ENCODE measurements at regions not wholly inside any gene's neighbourhood (a gene's known extent, or its start where the extent isn't known, plus 50 kb on each side); places are given as distances from the start of the nearest gene placed in this dataset.

- H3K36me3 Mint-ChIP-seq, result no peaks in the 10 kb centered on the region
- no peak for TF ChIP-seq CTCF (IDR thresholded peaks at IDR 0.05)
- Histone ChIP-seq H3K4me1 (ENCODE audit: control insufficient read depth in 1 of 2, insufficient read depth in 2 of 2, low read length in 2 of 2) (no peaks in the 10 kb centered on the region), H3K27me3 (ENCODE audit: control insufficient read depth in 2 of 2, insufficient read depth in 2 of 2, low read length in 2 of 2) (no peaks in the 10 kb centered on the region), H4K20me1 (ENCODE audit: insufficient read depth, low read length) (no peaks in the 10 kb centered on the region), H2AFZ (ENCODE audit: insufficient read depth, low read depth, low read length, poor library complexity, severe bottlenecking) (no peak overlapping the region), H3K4me2 (replicated peaks; ENCODE audit: extremely low read depth, low read length, poor library complexity, severe bottlenecking) (no peak overlapping the region), H3K79me2 (ENCODE audit: insufficient read depth, low read length) (no peaks in the 10 kb centered on the region), H3K9ac (ENCODE audit: insufficient read depth, low read length, poor library complexity, severe bottlenecking) (no peak overlapping the region), H3K4me3 (replicated peaks in 1 of 3; ENCODE audit: low read depth in 2 of 3, low read length in 3 of 3) (no peak overlapping the region), H3K9me3 (replicated peaks in 1 of 2; ENCODE audit: control insufficient read depth in 1 of 2, insufficient read depth in 1 of 2, low read length in 2 of 2) (no peaks in the 10 kb centered on the region), H3K27ac (ENCODE audit: low read depth in 1 of 2, low read length in 2 of 2) (no peak overlapping the region), H3K36me3 (replicated peaks in 1 of 2; ENCODE audit: control insufficient read depth in 1 of 2, insufficient read depth in 2 of 2, low read length in 2 of 2) (no peaks in the 10 kb centered on the region)
- H3K27me3 Mint-ChIP-seq (ENCODE audit: low read depth in 3 of 3), result peaks cover 0 to 9% (median 4%) of the 10 kb centered on the region in 3 donors
- H3K4me3 Mint-ChIP-seq, result no peak overlapping the region
- H3K4me1 Mint-ChIP-seq, result no peaks in the 10 kb centered on the region
- H3K9me3 Mint-ChIP-seq, result peaks cover 0 to 3% (median 0%) of the 10 kb centered on the region in 7 donors
- WGBS (ENCODE audit: insufficient coverage), result 88% methylated on average over 2 of the region's 2 CpGs
- H3K27ac Mint-ChIP-seq, result no peak overlapping the region
- no peak for DNase-seq
- intact Hi-C loops (cut with micrococcal nuclease), result no loop called here
Observed at GRCh38 chr2:45119855-45120254, 110.6 kb upstream of the SIX2 start.

- Histone ChIP-seq H3K9ac (ENCODE audit: insufficient read depth, low read length, poor library complexity, severe bottlenecking) (no peak overlapping the region), H3K4me3 (replicated peaks in 1 of 3; ENCODE audit: low read depth in 2 of 3, low read length in 3 of 3) (no peak overlapping the region), H4K20me1 (ENCODE audit: insufficient read depth, low read length) (no peaks in the 10 kb centered on the region), H3K4me1 (ENCODE audit: control insufficient read depth in 1 of 2, insufficient read depth in 2 of 2, low read length in 2 of 2) (no peaks in the 10 kb centered on the region), H3K79me2 (ENCODE audit: insufficient read depth, low read length) (no peaks in the 10 kb centered on the region), H3K9me3 (replicated peaks in 1 of 2; ENCODE audit: control insufficient read depth in 1 of 2, insufficient read depth in 1 of 2, low read length in 2 of 2) (no peaks in the 10 kb centered on the region), H3K36me3 (replicated peaks in 1 of 2; ENCODE audit: control insufficient read depth in 1 of 2, insufficient read depth in 2 of 2, low read length in 2 of 2) (no peaks in the 10 kb centered on the region), H3K27me3 (ENCODE audit: control insufficient read depth in 2 of 2, insufficient read depth in 2 of 2, low read length in 2 of 2) (no peaks in the 10 kb centered on the region), H2AFZ (ENCODE audit: insufficient read depth, low read depth, low read length, poor library complexity, severe bottlenecking) (no peak overlapping the region), H3K4me2 (replicated peaks; ENCODE audit: extremely low read depth, low read length, poor library complexity, severe bottlenecking) (no peak overlapping the region), H3K27ac (ENCODE audit: low read depth in 1 of 2, low read length in 2 of 2) (no peak overlapping the region)
- DNase-seq, result no peak
- H3K27me3 Mint-ChIP-seq (ENCODE audit: low read depth in 3 of 3), result peaks cover 0 to 7% (median 4%) of the 10 kb centered on the region in 3 donors
- intact Hi-C loops (cut with micrococcal nuclease), result no loop called here
- H3K9me3 Mint-ChIP-seq, result peaks cover 0 to 3% (median 0%) of the 10 kb centered on the region in 7 donors
- H3K27ac Mint-ChIP-seq, result no peak overlapping the region
- no peak for TF ChIP-seq CTCF (IDR thresholded peaks at IDR 0.05)
- H3K4me3 Mint-ChIP-seq, result no peak overlapping the region
- H3K4me1 Mint-ChIP-seq, result no peaks in the 10 kb centered on the region
- no peaks in the 10 kb centered on the region for H3K36me3 Mint-ChIP-seq
- no CpG with 5 or more reads among the region's 5 CpGs for WGBS (ENCODE audit: insufficient coverage)
Observed at GRCh38 chr2:45119038-45119437, 109.8 kb upstream of the SIX2 start.

Measured in CD14-positive monocyte (primary cell).